22Rv1 (cell line): ENCODE measurements at regions not wholly inside any gene's neighbourhood (a gene's known extent, or its start where the extent isn't known, plus 50 kb on each side); places are given as distances from the start of the nearest gene placed in this dataset.

Experiments used
- ZFX ChIP-seq: fragments of 450-650 bp; IDR thresholded peaks from 2 replicates; pipeline ENCODE4 v1.6.1; 2017; ENCODE audit warnings: antibody characterized with exemption, borderline replicate concordance
- TF ChIP-seq, protein P1 (sequence below): fragments of 450-650 bp; IDR thresholded peaks from 2 replicates; pipeline ENCODE4 v1.5.1; 2017; ENCODE audit warnings: mild to moderate bottlenecking

DNA sequence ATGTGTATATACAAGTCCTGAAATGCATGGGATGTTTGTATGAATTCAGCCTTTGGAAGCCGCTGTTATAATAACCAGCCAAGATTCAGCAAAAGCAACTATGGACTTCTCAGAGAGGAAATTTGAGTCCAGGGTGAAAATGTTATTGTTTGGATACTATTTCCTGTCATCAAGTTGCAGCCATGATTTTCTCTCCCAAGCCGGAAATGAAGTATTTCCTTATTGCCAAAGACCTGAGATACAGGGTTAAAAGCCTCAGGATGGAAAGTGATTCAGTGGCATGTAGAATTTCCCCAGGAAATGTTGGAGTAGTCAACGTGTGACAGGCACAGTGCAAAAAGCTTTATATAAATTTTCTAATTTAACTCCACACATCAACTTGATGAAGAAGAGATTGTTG is 133.9 kb downstream of the IRS2 start:
- TF ChIP-seq, protein P1, sequence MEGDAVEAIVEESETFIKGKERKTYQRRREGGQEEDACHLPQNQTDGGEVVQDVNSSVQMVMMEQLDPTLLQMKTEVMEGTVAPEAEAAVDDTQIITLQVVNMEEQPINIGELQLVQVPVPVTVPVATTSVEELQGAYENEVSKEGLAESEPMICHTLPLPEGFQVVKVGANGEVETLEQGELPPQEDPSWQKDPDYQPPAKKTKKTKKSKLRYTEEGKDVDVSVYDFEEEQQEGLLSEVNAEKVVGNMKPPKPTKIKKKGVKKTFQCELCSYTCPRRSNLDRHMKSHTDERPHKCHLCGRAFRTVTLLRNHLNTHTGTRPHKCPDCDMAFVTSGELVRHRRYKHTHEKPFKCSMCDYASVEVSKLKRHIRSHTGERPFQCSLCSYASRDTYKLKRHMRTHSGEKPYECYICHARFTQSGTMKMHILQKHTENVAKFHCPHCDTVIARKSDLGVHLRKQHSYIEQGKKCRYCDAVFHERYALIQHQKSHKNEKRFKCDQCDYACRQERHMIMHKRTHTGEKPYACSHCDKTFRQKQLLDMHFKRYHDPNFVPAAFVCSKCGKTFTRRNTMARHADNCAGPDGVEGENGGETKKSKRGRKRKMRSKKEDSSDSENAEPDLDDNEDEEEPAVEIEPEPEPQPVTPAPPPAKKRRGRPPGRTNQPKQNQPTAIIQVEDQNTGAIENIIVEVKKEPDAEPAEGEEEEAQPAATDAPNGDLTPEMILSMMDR = no peak
- no peak for TF ChIP-seq ZFX
